ENCODE measurements at regions not wholly inside any gene's neighbourhood (a gene's known extent, or its start where the extent isn't known, plus 50 kb on each side); places are given as distances from the start of the nearest gene placed in this dataset.
"Not testable (repeated sequence)": the region's sequence is repeated elsewhere in the genome, so short reads cannot be mapped to it uniquely, and the experiment has no call there.

GRCh38 chr2:215862351-215862771 is 151.0 kb downstream of the MREG start:
- H3K4me3 ChIP-seq (ENCODE audit: low read depth, low read length) = no peak overlapping the region

GRCh38 chr2:215861607-215862350 is 151.6 kb downstream of the MREG start:
- TF ChIP-seq CTCF (IDR thresholded peaks at IDR 0.05; ENCODE audit: borderline replicate concordance, insufficient read depth, low read depth, low read length) = no peak
- H3K4me3 ChIP-seq (ENCODE audit: low read depth, low read length) = no peak overlapping the region

More at GRCh38 chr2:215862351-215862771, 151.0 kb downstream of the MREG start:
- no peak for TF ChIP-seq CTCF (IDR thresholded peaks at IDR 0.05; ENCODE audit: borderline replicate concordance, insufficient read depth, low read depth, low read length)

- no peak overlapping the region for H3K4me3 ChIP-seq (ENCODE audit: low read depth, low read length)
- TF ChIP-seq CTCF (IDR thresholded peaks at IDR 0.05; ENCODE audit: borderline replicate concordance, insufficient read depth, low read depth, low read length) = no peak
These were observed 157.3 kb downstream of the MREG start for GRCh38 chr2:215856080-215856479.

GRCh38 chr2:215855308-215855707 is 158.0 kb downstream of the MREG start:
- not testable (repeated sequence) for H3K4me3 ChIP-seq (ENCODE audit: low read depth, low read length)

GRCh38 chr2:215854008-215854407 is 159.3 kb downstream of the MREG start:
- no peak overlapping the region for H3K4me3 ChIP-seq (ENCODE audit: low read depth, low read length)
- no peak for TF ChIP-seq CTCF (IDR thresholded peaks at IDR 0.05; ENCODE audit: borderline replicate concordance, insufficient read depth, low read depth, low read length)

GRCh38 chr2:215851696-215852095 is 161.7 kb downstream of the MREG start:
- H3K4me3 ChIP-seq (ENCODE audit: low read depth, low read length) = no peak overlapping the region

GRCh38 chr2:215851082-215851481 is 162.3 kb downstream of the MREG start:
- no peak for TF ChIP-seq CTCF (IDR thresholded peaks at IDR 0.05; ENCODE audit: borderline replicate concordance, insufficient read depth, low read depth, low read length)
- H3K4me3 ChIP-seq (ENCODE audit: low read depth, low read length) = no peak overlapping the region

More at GRCh38 chr2:215851696-215852095, 161.7 kb downstream of the MREG start:
- TF ChIP-seq CTCF (IDR thresholded peaks at IDR 0.05; ENCODE audit: borderline replicate concordance, insufficient read depth, low read depth, low read length) = no peak
